HG02852 (cell line): ENCODE measurements at regions not wholly inside any gene's neighbourhood (a gene's known extent, or its start where the extent isn't known, plus 50 kb on each side); places are given as distances from the start of the nearest gene placed in this dataset.

Experiments used
- ATAC-seq: cut with Tn5 transposase; IDR thresholded peaks from one replicate; pipeline ENCODE4 v1.9.1; 2021; ENCODE audit warnings: mild to moderate bottlenecking, moderate library complexity; ENCODE audit not compliant: unreplicated experiment

DNA sequence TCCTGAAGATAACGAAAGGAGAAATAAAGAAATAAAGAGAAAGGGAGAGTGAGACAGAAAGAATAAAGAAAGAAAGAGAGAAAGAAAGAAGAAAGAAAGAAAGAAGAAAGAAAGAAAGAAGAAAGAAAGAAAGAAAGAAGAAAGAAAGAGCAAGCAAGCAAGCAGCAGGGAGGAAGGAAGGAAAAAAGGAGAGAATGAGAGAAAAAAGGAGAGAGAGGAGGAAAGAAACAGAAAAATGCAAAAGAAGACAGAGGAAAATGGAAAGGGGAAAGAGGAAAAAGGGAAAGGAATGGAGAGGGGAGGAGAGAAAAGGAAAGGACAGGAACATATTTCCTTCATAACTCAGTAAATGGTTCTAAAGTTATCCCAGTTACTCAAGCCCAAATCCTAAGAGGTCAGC lies 978.8 kb upstream of the CDH9 start:
- ATAC-seq: no peak

DNA sequence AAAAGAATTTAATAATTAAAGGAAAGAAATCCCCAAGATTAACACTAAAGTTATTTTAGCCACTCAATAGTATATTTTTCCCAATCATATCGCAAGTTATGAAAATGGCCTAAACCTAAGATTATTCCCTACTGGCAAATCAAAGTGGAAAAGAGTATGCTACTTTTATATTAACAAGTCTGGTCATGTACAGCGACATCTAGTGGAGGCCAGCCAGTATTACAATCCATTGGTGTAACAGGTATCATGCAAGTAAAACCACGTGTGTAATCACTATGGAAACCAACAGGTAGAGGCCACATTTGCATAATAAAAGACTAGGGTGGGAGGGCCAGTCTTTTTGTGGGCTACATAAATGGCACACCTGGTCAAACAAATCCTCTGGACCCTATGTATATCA lies 976.4 kb upstream of the CDH9 start:
- ATAC-seq: no peak

DNA sequence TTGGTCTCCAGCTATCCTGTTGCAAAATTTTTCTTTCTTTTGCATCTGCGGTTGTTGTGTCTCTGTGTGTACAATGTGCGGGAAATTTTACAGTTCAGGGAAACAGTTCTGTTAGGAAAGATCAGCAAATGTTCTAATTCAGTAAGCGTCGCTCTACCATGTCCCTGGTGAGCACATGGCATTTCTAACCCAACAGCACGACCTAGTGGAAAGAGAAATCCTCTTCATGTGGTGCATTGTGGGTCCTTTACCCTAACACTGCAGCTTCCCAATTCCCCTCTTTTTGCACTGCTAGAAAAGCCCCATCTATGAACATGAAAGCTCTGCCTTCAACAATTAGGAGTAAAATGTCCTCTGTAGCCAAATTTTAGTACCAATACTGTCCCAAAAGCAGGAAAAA lies 974.2 kb upstream of the CDH9 start:
- ATAC-seq: no peak

DNA sequence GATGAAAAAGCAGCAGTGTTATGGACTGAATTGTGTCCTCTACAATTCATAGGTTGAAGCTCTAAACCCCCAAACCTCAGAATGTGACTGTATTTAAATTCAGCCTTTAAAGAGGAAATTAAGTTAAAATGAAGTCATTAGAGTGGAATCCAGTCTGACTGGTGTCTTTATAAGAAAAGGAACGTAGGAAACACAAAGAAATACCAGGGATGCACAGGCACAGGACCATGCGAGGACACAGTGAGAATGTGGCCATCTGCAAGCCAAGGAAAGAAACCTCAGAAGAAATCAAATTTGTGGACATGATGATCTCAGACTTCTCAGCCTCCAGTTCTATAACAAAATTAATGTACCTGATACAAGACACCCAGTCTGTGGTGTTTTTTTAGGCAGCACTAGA lies 971.2 kb upstream of the CDH9 start:
- ATAC-seq: no peak

DNA sequence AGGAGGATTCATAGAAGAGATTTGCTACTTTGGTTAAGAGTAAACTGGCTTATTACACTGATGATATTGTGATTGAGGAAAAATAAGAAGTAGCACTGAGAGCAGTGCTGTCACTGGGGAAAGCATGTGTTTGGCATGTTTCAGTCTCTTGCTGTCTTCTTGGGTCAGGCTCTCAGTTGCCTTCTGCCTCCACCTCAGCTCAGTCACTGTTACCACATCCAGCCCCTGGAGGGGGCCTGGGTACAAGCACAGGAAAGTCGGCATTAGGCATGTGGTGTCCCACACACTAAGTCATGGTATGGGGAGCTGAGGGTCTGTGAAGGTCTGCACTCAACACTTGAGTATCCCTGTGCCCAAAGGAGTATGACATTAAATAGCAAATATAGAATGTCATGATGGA lies 958.3 kb upstream of the CDH9 start:
- ATAC-seq: no peak

DNA sequence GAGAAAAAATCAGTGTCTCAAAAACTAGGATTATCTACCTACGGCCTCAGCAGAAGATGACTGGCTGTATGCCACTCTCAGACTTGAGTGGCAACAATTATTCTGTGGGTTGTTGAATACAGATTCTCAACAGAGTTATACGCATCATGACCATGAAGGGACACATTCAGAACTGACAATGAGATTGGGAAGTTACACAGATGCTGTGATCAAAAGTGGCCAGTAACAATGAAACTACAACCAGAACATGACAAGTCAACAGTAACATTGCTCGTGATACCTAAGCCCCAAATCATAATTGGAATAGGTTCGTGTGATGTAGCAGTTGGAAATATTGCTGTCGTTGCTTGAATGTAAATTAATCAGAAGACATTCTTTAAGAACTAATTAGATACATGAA lies 957.5 kb upstream of the CDH9 start:
- ATAC-seq: no peak

DNA sequence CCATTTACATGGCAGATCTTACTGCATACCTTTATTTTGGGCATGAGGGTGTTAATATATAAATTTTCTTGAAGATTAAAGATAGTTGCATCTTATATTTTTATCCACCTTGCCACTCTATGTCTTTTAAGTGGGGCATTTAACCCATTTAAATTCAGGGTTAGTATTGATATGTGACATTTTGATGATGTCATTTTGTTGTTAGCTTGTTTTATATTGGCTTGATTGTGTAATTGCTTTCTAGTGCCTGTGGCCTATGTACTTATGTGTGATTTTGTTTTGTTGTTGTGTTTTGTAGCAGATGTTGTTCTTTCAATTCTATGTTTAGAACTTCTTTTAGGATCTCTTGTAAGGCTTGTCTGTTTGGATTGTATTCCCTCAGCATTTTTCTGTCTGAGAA lies 939.9 kb upstream of the CDH9 start:
- no peak for ATAC-seq

DNA sequence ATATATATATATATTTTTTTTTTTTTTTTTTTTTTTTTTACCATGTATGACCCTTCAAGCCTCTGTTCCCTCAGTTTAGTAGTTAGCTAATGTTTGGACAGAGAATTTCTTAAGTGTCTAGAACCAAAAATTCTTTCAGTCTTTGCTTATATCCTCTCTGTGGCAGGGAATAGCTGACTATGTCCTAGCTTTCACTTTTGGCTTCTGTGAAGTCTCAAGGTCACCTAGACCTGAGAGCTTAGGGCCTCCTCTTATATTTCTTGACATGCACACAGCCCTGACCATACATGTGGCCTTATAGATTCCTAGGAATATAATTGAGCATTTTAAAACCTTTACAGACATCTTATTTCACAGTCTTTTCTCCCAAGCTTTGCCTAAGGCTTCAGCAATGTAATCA lies 930.8 kb upstream of the CDH9 start:
- no peak for ATAC-seq

DNA sequence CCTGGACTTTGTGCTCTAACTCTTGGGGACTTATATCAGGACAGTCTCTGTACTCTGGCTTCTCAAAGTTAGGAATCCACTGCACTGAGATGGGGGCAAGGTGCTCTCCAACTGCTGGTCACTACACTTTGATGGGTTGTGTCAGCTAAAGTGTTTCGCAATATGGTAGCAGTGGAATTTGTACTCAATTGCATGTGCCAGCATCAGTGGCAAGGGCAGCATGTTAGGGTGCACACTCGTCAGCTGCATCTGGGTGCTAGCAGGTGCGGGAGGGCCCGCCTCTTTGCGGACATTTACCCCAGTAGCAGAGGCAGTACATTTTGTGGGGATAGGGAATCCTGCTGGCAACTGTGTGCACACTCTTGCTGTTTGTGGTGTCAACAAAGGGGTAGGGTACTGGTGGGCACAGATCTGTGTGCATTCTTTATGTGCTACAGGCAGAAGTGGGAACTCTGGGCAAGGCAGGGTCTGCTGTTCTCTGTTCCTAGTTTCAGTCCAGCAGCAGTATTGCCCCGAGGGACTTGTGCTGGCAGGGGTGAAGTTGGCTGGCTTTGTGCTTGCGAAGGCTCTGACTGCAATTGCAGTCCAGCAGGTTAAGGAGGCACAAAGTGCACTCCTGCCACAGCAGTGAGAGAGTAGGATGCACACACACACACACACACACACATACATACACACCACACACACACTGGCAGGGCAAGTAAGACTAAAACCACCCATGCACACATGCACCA lies 924.8 kb upstream of the CDH9 start:
- ATAC-seq: no peak

DNA sequence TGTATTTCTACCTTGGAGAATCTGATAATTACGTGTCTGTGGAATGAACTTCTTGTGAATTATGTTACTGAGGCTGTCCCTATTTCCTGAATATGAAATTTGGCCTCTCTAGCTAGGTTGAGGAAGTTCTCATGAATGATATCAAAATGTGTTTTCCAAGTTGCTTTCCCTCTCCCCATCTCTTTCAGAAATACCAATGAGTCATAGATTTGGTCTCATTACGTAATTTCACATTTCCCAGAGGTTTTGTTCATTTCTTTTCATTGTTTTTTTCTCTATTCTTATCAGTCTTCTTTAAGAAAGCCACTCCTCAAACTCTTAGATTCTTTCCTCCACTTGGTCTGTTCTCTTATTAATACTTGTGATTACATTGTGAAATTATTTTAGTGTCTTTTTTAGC lies 923.8 kb upstream of the CDH9 start:
- no peak for ATAC-seq

DNA sequence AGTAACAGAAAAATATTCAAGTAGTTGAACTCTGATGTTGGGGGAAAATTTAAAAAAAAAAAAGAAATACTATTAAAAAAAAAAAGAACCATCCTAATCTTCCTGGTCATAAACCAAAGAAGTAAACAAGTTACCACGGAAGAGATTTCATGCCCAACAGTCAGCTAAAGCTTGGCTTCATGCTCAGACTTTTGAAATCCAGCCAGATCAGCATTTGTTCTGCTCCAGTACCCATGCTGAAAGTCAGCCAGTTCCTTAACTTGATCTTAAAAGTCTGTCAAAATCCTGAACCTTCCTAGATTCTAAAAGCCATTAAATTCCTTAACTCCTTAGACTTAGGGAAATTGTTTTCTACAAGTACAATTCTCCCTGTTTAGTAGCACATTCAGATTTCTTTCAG lies 908.7 kb upstream of the CDH9 start:
- no peak for ATAC-seq

DNA sequence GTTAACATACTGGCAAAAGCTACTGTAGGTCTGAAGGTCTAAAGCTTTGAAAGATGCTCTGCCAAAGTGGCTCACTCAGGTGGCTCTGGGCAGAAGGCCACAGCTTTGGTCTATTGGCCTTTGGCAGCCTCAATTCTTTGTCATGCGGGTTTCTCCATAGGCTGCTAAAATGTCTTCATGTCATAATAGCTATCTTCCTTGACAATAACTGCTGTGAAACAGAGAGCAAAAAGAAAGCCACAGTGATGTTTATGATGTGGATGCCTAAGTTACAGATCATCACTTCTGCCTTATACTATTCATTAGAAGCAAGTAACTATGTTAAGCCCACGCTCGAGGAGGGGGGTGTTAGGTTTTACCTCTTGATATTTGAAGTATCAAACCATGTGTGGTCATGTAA lies 906.1 kb upstream of the CDH9 start:
- no peak for ATAC-seq

DNA sequence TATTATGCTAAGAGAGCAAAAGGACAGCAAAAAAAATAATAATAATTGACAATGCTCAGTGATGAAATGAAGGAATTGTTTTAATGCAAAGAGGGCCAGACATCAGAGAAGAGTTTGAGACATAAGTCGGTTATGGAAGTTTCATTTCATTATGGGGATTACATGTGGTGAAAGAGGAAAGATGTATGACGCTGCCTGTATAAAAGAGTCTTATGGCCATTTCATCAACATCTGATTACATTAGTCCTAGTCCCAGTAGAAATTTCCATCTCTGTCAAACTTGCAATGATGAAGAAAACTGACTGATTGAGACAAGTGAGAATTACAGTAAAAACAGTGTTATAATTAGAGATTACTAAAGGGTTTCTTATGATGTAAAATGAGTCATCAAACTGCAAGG lies 900.6 kb upstream of the CDH9 start:
- no peak for ATAC-seq

DNA sequence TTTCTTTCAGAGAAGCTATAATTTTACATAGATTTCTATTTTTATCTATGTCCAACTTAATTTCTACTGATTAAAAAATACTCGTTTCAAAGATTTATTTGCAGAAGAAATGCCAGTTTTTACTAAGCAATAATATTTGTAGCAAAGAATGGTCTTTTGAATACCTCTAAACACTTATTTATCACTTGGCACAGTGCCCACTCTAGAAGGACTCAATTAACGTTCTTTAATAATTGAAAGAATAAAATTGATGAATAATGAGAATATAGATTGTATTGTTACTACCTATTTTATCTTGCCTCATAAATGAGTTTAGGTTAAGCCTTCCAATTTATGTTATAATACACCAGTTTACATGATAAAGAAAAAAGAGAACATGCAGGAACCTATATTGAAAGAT lies 889.7 kb upstream of the CDH9 start:
- no peak for ATAC-seq

DNA sequence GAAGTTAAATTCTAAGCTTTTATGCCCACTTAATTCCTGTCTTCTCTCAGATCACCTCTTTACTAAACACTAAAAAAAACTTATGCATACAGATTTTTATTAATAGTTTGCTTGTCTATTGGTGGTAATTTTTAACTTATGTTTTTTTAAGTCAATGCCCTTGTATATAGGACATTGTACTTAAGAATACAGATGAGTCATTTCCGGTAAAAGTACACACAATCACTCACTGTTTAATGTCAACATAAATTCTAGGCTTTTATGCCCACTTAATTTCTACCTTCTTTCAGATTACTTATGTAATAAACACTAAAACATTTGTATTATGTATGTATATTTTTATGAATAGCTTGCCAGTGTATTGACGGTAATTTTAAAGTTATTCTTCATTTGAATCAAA lies 872.8 kb upstream of the CDH9 start:
- ATAC-seq: no peak

DNA sequence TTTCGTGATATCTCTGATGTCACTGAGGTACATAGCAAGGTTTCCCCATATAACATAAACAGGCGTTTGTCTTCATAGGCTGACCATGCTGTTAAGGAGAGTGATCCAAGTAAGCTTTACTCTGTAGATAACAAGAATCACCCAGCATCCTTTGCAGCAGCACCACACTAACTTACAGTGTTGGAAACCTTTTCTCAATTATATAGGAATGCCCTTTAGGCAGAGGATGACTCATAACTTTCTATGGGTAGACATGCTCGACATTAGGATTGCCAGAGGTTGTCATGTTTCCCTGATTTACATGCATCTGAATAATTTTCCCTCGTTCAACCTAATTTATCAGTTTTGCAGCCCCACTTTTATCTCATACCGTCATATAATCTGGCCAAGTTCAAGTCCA lies 870.0 kb upstream of the CDH9 start:
- ATAC-seq: no peak

DNA sequence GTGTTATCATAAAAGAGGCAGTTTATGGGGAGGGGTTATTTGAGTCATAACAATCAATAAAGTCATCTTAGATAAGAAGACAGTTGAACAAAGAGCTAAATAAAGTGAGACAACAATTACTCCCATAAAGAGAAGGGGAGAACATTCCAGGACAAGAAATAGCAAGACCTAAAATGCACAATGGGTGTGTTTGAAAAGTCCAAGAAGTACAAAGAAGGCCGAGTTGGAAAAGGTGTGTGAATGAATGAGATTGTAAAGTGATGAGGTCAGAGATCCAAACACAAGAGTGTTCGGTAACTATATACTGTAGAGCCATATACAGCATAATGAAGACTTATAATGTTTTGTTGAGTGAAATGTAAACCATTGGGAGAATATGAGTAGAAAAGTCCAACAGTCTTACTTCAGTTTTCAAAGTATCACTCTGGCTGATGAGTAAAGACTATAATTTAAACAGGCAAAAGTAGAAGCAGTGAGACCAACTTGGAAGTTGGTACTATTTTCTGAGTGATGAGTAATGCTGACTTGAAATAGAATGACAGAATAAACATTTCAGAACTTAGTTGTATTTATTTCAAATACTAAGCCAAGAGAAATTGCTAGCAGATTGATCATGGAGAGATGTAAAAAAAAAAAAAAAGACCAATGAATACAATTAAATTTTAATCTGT lies 868.7 kb upstream of the CDH9 start:
- no peak for ATAC-seq

DNA sequence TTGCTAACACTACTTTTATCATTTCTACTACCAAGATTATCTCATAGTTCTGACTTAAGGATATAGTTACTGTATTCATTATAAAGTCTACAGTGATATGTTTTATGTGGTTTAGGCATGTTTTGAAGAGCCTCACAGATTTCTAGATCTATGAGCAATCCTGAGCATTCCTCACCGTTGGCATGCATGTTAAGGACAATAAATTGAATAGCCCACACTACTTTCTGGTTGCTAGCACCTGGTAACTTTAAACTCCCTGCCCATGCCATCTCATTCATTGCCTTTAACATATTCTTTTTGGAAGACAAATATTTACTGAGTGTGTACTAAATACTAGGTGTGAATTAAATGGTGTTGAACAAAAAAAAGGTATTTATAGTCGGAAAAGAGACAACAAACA lies 868.1 kb upstream of the CDH9 start:
- no peak for ATAC-seq

DNA sequence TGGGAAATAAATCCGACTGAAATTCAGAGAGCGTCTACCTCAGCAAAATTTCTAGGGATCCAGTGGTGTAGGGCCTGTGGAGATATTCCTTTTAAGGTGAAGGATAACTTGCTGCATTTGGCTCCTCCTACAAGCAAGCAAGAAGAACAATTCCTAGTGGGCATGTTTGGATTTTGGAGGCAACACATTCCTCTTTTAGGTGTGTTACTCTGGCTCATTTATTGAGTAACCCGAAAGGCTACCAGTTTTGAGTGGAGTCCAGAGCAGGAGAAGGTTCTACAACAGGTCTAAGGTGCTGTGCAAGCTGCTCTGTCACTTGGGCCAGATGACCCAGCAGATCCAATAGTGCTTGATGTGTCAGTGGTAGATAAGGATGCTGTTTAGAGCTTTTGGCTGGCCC lies 862.4 kb upstream of the CDH9 start:
- no peak for ATAC-seq

DNA sequence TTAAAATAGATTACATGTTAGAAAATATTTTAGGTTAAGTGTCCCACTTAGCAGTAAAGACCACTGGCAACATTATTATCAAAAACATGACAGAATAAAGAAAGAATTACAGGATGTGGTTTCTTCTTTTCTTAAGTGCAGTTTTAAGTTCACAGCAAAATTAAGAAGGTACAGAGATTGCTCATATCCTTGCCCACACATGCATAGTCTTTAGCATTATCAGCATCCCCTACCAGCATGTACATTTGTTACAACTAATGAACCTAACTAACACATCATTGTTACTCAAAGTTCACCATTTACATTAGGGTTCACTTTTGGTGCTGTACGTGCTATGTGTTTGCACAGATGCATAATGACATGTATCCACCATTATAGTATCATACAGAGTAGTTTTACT lies 837.7 kb upstream of the CDH9 start:
- no peak for ATAC-seq

DNA sequence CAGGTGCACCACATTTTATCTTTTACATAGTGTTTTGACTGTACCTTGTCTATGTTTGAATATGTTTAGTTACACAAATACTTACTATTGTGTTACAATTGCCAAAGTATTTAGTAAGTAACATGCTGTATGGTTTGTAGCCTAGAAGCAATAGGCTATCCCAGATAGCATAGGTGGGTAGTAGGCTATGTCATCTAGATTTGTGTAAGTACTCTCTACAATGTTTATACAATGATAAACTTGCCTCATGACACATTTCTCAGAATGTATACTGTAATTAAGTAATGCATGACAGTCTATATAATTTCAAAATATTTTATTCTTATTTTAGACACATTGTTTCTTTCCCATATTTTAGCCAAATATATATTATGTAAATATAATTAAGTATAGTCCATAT lies 836.8 kb upstream of the CDH9 start:
- ATAC-seq: no peak

DNA sequence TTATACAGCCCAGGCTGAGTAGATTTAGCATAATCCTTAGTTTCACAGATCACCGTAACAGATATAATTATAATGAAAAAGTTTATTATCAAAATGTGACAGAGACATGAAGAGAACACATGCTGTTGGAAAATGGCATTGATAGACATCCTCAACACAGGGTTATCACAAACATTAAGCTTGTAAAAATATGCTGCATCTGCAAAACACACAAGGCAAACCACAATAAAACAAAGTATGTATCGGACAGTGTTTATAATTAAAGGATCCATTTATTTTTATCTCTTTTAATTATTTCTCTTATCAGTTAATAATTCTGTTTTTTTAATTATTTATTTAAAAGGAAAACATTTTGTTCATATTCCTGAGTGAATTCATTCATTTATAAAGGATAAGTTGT lies 829.9 kb upstream of the CDH9 start:
- ATAC-seq: no peak

DNA sequence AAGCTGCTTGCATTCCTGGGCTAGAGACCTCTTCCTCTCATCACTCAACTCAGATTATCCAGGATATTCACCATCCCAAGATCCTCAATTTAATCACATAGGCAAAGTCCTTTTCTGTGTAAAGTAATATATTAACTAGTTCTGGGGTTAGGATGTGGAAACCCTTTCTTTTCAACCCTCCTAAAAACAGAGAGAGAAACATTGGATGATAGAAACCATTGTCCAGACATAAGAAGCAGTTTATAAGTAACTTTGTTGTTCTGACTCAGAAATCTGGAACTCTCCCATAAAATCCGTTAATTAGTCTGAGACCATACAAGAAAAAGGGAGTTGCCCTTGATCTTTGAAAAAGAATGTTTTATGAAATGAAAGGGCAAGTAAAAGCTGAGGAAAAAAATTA lies 817.1 kb upstream of the CDH9 start:
- ATAC-seq: no peak
